ENCODE measurements at regions not wholly inside any gene's neighbourhood (a gene's known extent, or its start where the extent isn't known, plus 50 kb on each side); places are given as distances from the start of the nearest gene placed in this dataset.

DNA sequence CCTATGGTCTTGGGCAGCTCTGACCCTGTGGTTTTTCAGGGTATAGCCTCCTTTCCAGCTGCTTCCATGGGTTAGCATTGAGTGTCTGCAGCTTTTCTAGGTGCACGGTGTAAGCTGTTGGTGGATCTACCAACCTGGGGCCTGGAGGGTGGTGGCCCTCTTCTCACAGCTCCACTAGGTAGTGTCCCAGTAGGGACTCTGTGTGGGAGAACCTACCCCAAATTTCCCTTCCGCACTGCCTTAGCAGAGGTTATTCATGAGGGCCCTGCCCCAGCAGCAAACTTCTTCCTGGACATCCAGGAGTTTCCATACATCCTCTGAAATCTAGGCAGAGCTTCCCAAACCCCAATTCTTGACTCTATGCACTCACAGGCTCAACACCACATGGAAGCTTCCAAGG is 111.0 kb upstream of the C1orf87 start:
- no peak for TF ChIP-seq CTCF (IDR thresholded peaks at IDR 0.05; ENCODE audit: partially characterized antibody, unreplicated experiment)
- Mint-ChIP-seq H3K4me3 (ENCODE audit: unreplicated experiment) (no peak overlapping the region), H3K4me1 (ENCODE audit: low read depth, unreplicated experiment) (no peaks in the 10 kb centered on the region), H3K27me3 (ENCODE audit: unreplicated experiment) (no peaks in the 10 kb centered on the region), H3K36me3 (ENCODE audit: unreplicated experiment) (peaks cover 13% of the 10 kb centered on the region), H3K9me3 (ENCODE audit: unreplicated experiment) (no peaks in the 10 kb centered on the region), H3K27ac (ENCODE audit: unreplicated experiment) (no peak overlapping the region)
- no peak for DNase-seq

GRCh38 chr1:60173729-60174505 is 100.3 kb upstream of the C1orf87 start:
- Mint-ChIP-seq H3K27ac (ENCODE audit: unreplicated experiment) (no peak overlapping the region), H3K27me3 (ENCODE audit: unreplicated experiment) (no peaks in the 10 kb centered on the region), H3K4me3 (ENCODE audit: unreplicated experiment) (no peak overlapping the region), H3K4me1 (ENCODE audit: low read depth, unreplicated experiment) (no peaks in the 10 kb centered on the region), H3K9me3 (ENCODE audit: unreplicated experiment) (peaks cover 2% of the 10 kb centered on the region), H3K36me3 (ENCODE audit: unreplicated experiment) (no peaks in the 10 kb centered on the region)
- TF ChIP-seq CTCF (IDR thresholded peaks at IDR 0.05; ENCODE audit: partially characterized antibody, unreplicated experiment) = no peak
- no peak for DNase-seq

DNA sequence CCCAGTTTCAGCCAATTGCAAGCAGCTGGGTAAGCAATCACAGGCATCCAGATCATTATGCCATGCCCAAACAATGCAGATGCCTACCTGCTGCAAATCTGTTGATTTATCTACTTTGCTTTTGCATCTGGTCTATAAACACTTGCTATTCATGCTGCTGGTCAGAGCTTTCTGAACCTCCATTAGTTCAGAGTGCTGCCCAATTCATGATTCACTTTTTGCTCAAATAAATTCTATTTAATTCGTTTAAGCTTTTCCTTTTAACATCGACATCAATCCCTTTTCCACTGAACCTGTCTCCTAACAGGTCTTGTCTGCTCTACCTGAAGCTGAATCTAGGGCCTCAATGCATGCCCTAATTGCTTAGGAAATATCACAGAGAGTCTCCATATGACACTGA is 99.4 kb upstream of the C1orf87 start:
- Mint-ChIP-seq H3K27ac (ENCODE audit: unreplicated experiment) (no peak overlapping the region), H3K36me3 (ENCODE audit: unreplicated experiment) (no peaks in the 10 kb centered on the region), H3K9me3 (ENCODE audit: unreplicated experiment) (peaks cover 2% of the 10 kb centered on the region), H3K4me1 (ENCODE audit: low read depth, unreplicated experiment) (no peaks in the 10 kb centered on the region), H3K27me3 (ENCODE audit: unreplicated experiment) (no peaks in the 10 kb centered on the region), H3K4me3 (ENCODE audit: unreplicated experiment) (no peak overlapping the region)
- no peak for DNase-seq
- no peak for TF ChIP-seq CTCF (IDR thresholded peaks at IDR 0.05; ENCODE audit: partially characterized antibody, unreplicated experiment)

GRCh38 chr1:60171801-60172200 is 98.2 kb upstream of the C1orf87 start:
- DNase-seq = no peak
- Mint-ChIP-seq H3K27me3 (ENCODE audit: unreplicated experiment) (no peaks in the 10 kb centered on the region), H3K36me3 (ENCODE audit: unreplicated experiment) (no peaks in the 10 kb centered on the region), H3K27ac (ENCODE audit: unreplicated experiment) (no peak overlapping the region), H3K4me1 (ENCODE audit: low read depth, unreplicated experiment) (no peaks in the 10 kb centered on the region), H3K9me3 (ENCODE audit: unreplicated experiment) (peaks cover 2% of the 10 kb centered on the region), H3K4me3 (ENCODE audit: unreplicated experiment) (no peak overlapping the region)
- no peak for TF ChIP-seq CTCF (IDR thresholded peaks at IDR 0.05; ENCODE audit: partially characterized antibody, unreplicated experiment)

- no peak overlapping the region for H3K4me3 Mint-ChIP-seq (ENCODE audit: unreplicated experiment)
Measured at GRCh38 chr1:60170709-60171108, 97.1 kb upstream of the C1orf87 start.

More at GRCh38 chr1:60170709-60171108, 97.1 kb upstream of the C1orf87 start:
- TF ChIP-seq CTCF (IDR thresholded peaks at IDR 0.05; ENCODE audit: partially characterized antibody, unreplicated experiment) = no peak
- peaks cover 2% of the 10 kb centered on the region for H3K9me3 Mint-ChIP-seq (ENCODE audit: unreplicated experiment)
- no peaks in the 10 kb centered on the region for H3K27me3 Mint-ChIP-seq (ENCODE audit: unreplicated experiment)
- no peak overlapping the region for H3K27ac Mint-ChIP-seq (ENCODE audit: unreplicated experiment)
- no peak for DNase-seq
- H3K36me3 Mint-ChIP-seq (ENCODE audit: unreplicated experiment) = no peaks in the 10 kb centered on the region
- H3K4me1 Mint-ChIP-seq (ENCODE audit: low read depth, unreplicated experiment) = no peaks in the 10 kb centered on the region

Data from glutamatergic neuron (in vitro differentiated cells).